HG02970 (cell line): ENCODE measurements at regions not wholly inside any gene's neighbourhood (a gene's known extent, or its start where the extent isn't known, plus 50 kb on each side); places are given as distances from the start of the nearest gene placed in this dataset.
"Not testable (repeated sequence)": the region's sequence is repeated elsewhere in the genome, so short reads cannot be mapped to it uniquely, and the experiment has no call there.

ENCODE experiments used
- ATAC-seq: cut with Tn5 transposase; IDR thresholded peaks from one replicate; pipeline ENCODE4 v1.9.1; 2021; ENCODE audit warnings: mild to moderate bottlenecking, moderate library complexity, moderate number of reproducible peaks; ENCODE audit not compliant: unreplicated experiment, low FRiP score

- no peak for ATAC-seq
Observed at GRCh38 chr7:106584914-106585759, 75.8 kb downstream of the CCDC71L start.

- ATAC-seq, result no peak
Observed at GRCh38 chr7:106583706-106584690, 77.0 kb downstream of the CCDC71L start.

GRCh38 chr7:106583100-106583499 lies 77.9 kb downstream of the CCDC71L start:
- no peak for ATAC-seq

- no peak for ATAC-seq
Observed at GRCh38 chr7:106582365-106582764, 78.6 kb downstream of the CCDC71L start.

GRCh38 chr7:106579086-106579485 lies 81.9 kb downstream of the CCDC71L start:
- not testable (repeated sequence) for ATAC-seq

GRCh38 chr7:106575138-106575823 lies 85.7 kb downstream of the CCDC71L start:
- ATAC-seq, result no peak

GRCh38 chr7:106573738-106574137 lies 87.2 kb downstream of the CCDC71L start:
- ATAC-seq, result no peak

GRCh38 chr7:106573125-106573663 lies 87.8 kb downstream of the CCDC71L start:
- ATAC-seq, result no peak

GRCh38 chr7:106572394-106573124 lies 88.4 kb downstream of the CCDC71L start:
- ATAC-seq, result no peak

- ATAC-seq, result no peak
Observed at GRCh38 chr7:106571563-106571962, 89.4 kb downstream of the CCDC71L start.

- ATAC-seq, result no peak
Observed at GRCh38 chr7:106570948-106571418, 90.0 kb downstream of the CCDC71L start.

- no peak for ATAC-seq
Observed at GRCh38 chr7:106570146-106570545, 90.8 kb downstream of the CCDC71L start.

GRCh38 chr7:106569500-106569929 lies 91.4 kb downstream of the CCDC71L start:
- ATAC-seq, result no peak

- no peak for ATAC-seq
Observed at GRCh38 chr7:106568680-106569499, 92.1 kb downstream of the CCDC71L start.

GRCh38 chr7:106568002-106568679 lies 92.8 kb downstream of the CCDC71L start:
- ATAC-seq, result no peak

GRCh38 chr7:106567204-106568001 lies 93.6 kb downstream of the CCDC71L start:
- not testable (repeated sequence) for ATAC-seq

- no peak for ATAC-seq
Observed at GRCh38 chr7:106566672-106567071, 94.3 kb downstream of the CCDC71L start.
